Heart left ventricle (tissue), 13 donors: ENCODE measurements at regions not wholly inside any gene's neighbourhood (a gene's known extent, or its start where the extent isn't known, plus 50 kb on each side); places are given as distances from the start of the nearest gene placed in this dataset.

Source experiments
- CTCF ChIP-seq, 12 donors: fragments of 200-600 bp; sonication (generic) in 4 of 12; IDR thresholded peaks; one replicate each; pipeline versions ENCODE4 v1.5.0 to v1.8.0; 2018 to 2022; ENCODE audit warnings: antibody characterized with exemption in 12 of 12, mild to moderate bottlenecking in 5 of 12
- POLR2A ChIP-seq, 2 donors: fragments of 450-650 bp; IDR thresholded peaks; one replicate each; pipeline ENCODE4 v1.6.1; 2017; ENCODE audit warnings: antibody characterized with exemption in 2 of 2, mild to moderate bottlenecking in 2 of 2, moderate library complexity in 2 of 2
- donor health status: ischemic (EF 13 %, LVEDD 7.1; RV severe dilation, severe dysfunction).
- donor health status: DM: no; HTN: yes; CAD: no.
- donor health status: DM: no; HTN: no; CAD: no.
- donor health status: ischemic (EF 25% LVEDD 6.9; RV normal size, moderate dysfunction).
- donor health status: ischemic (EF 25% LVEDD 5.7; RV mildly dilated, moderate dysfunction).
- donor health status: ischemic (EF 35%, LVEDD 5.7; RV mildly dilated, moderate dysfunction).
- donor health status: nonischemic (EF 11% LVEDD 7.7; RV severe dilation, severe dysfunction).
- donor health status: DM: yes; HTN: yes; CAD: no.
- donor health status: PGD.
- donor health status: ischemic (EF 29% LVEDD 5.4; RV normal size, mild dysfunction).
- donor health status: nonischemic (EF 23%, LVEDD 6.1; RV moderate dilation, normal function).

GRCh38 chr2:180520206-180520605, 460.2 kb upstream of the UBE2E3 start:
- no peak for TF ChIP-seq CTCF (IDR thresholded peaks at IDR 0.05)
- TF ChIP-seq POLR2A (IDR thresholded peaks at IDR 0.05): no peak
